ENCODE measurements at regions not wholly inside any gene's neighbourhood (a gene's known extent, or its start where the extent isn't known, plus 50 kb on each side); places are given as distances from the start of the nearest gene placed in this dataset.

- Histone ChIP-seq H3K27me3 (no peaks in the 10 kb centered on the region), H3K27ac (no peak overlapping the region), H3K36me3 (no peaks in the 10 kb centered on the region), H3K4me3 (replicated peaks in 1 of 3) (no peak overlapping the region), H3K4me1 (no peaks in the 10 kb centered on the region), H3K9me3 (no peaks in the 10 kb centered on the region)
- intact Hi-C loops (cut with DNase I), result no loop called here
- DNase-seq, result no peak
- 96% methylated on average over 1 of the region's 1 CpG for WGBS, 2 donors
- TF ChIP-seq CTCF (IDR thresholded peaks at IDR 0.05), result no peak
- TF ChIP-seq POLR2A (IDR thresholded peaks at IDR 0.05), result no peak
These were observed 1925.2 kb downstream of the OLFM4 start for GRCh38 chr13:54953786-54954185.

- H3K4me3 ChIP-seq (replicated peaks in 1 of 3), result no peak overlapping the region
- intact Hi-C loops (cut with DNase I), result no loop called here
- no peak overlapping the region for H3K27ac ChIP-seq
- DNase-seq, result no peak
- no peaks in the 10 kb centered on the region for H3K9me3 ChIP-seq
- TF ChIP-seq CTCF (IDR thresholded peaks at IDR 0.05) (no peak), POLR2A (IDR thresholded peaks at IDR 0.05) (no peak)
- 93 to 96% methylated on average over 12 of the region's 12 CpGs for WGBS, 2 donors
- H3K4me1 ChIP-seq, result no peaks in the 10 kb centered on the region
- H3K36me3 ChIP-seq, result no peaks in the 10 kb centered on the region
- no peaks in the 10 kb centered on the region for H3K27me3 ChIP-seq
These were observed 1930.2 kb downstream of the OLFM4 start for GRCh38 chr13:54958781-54959180.

- WGBS, 2 donors, result 85 to 89% methylated on average over 2 of the region's 2 CpGs
- intact Hi-C loops (cut with DNase I), result no loop called here
- H3K9me3 ChIP-seq, result no peaks in the 10 kb centered on the region
- H3K27ac ChIP-seq, result no peak overlapping the region
- H3K4me1 ChIP-seq, result no peaks in the 10 kb centered on the region
- H3K4me3 ChIP-seq (replicated peaks in 1 of 3), result no peak overlapping the region
- H3K36me3 ChIP-seq, result no peaks in the 10 kb centered on the region
- DNase-seq, result no peak
- H3K27me3 ChIP-seq, result no peaks in the 10 kb centered on the region
- no peak for TF ChIP-seq CTCF (IDR thresholded peaks at IDR 0.05)
- no peak for TF ChIP-seq POLR2A (IDR thresholded peaks at IDR 0.05)
These were observed 1937.3 kb downstream of the OLFM4 start for GRCh38 chr13:54965881-54966280.

GRCh38 chr13:54972838-54973237 lies 1944.2 kb downstream of the OLFM4 start:
- Histone ChIP-seq H3K4me3 (replicated peaks in 1 of 3) (no peak overlapping the region), H3K4me1 (no peaks in the 10 kb centered on the region), H3K27me3 (no peaks in the 10 kb centered on the region), H3K27ac (no peak overlapping the region), H3K36me3 (no peaks in the 10 kb centered on the region), H3K9me3 (no peaks in the 10 kb centered on the region)
- DNase-seq, result no peak
- intact Hi-C loops (cut with DNase I), result no loop called here
- 70 to 80% methylated on average over 5 of the region's 5 CpGs for WGBS, 2 donors
- TF ChIP-seq POLR2A (IDR thresholded peaks at IDR 0.05), result no peak
- no peak for TF ChIP-seq CTCF (IDR thresholded peaks at IDR 0.05)

GRCh38 chr13:54975676-54976075 lies 1947.1 kb downstream of the OLFM4 start:
- H3K9me3 ChIP-seq, result no peaks in the 10 kb centered on the region
- no peak overlapping the region for H3K27ac ChIP-seq
- no peaks in the 10 kb centered on the region for H3K27me3 ChIP-seq
- intact Hi-C loops (cut with DNase I), result no loop called here
- DNase-seq, result no peak
- H3K4me1 ChIP-seq, result no peaks in the 10 kb centered on the region
- no peaks in the 10 kb centered on the region for H3K36me3 ChIP-seq
- H3K4me3 ChIP-seq (replicated peaks in 1 of 3), result no peak overlapping the region
- WGBS, 2 donors, result 83 to 86% methylated on average over 4 of the region's 4 CpGs
- TF ChIP-seq CTCF (IDR thresholded peaks at IDR 0.05) (no peak), POLR2A (IDR thresholded peaks at IDR 0.05) (no peak)

All from thyroid gland (tissue), 4 donors.